ENCODE measurements at regions not wholly inside any gene's neighbourhood (a gene's known extent, or its start where the extent isn't known, plus 50 kb on each side); places are given as distances from the start of the nearest gene placed in this dataset.

- H3K79me2 ChIP-seq (ENCODE audit: control insufficient read depth, low read length) = no peaks in the 10 kb centered on the region
- H3K4me3 ChIP-seq (ENCODE audit: low read length) = no peak overlapping the region
- H3K4me1 ChIP-seq (ENCODE audit: control insufficient read depth, low read length) = no peaks in the 10 kb centered on the region
- no peaks in the 10 kb centered on the region for H3K36me3 ChIP-seq (ENCODE audit: control insufficient read depth, low read length)
- H3K27ac ChIP-seq (ENCODE audit: low read depth, low read length) = no peak overlapping the region
- no peaks in the 10 kb centered on the region for H3F3A ChIP-seq (ENCODE audit: control insufficient read depth, insufficient read depth)
- no peaks in the 10 kb centered on the region for H3K27me3 ChIP-seq (ENCODE audit: control insufficient read depth, low read length)
- TF ChIP-seq EZH2phosphoT487 (IDR thresholded peaks at IDR 0.05; ENCODE audit: borderline replicate concordance, low read length) = no peak
- TF ChIP-seq CTCF (IDR thresholded peaks at IDR 0.05; ENCODE audit: low read depth, low read length, poor library complexity, severe bottlenecking) = no peak
- H4K20me1 ChIP-seq (ENCODE audit: control insufficient read depth, insufficient read depth, low read depth, low read length) = no peaks in the 10 kb centered on the region
- no peaks in the 10 kb centered on the region; the same call in 1 of the 2 replicates for H3K9me3 ChIP-seq (ENCODE audit: control insufficient read depth, insufficient read depth, low read length)
- H3K9me2 ChIP-seq (replicated peaks; ENCODE audit: control insufficient read depth, low read length) = no peaks in the 10 kb centered on the region
- no peak overlapping the region for H3K4me2 ChIP-seq (ENCODE audit: low read length)
Observed at GRCh38 chr2:13921245-13921644, 711.3 kb upstream of the LRATD1 start.

DNA sequence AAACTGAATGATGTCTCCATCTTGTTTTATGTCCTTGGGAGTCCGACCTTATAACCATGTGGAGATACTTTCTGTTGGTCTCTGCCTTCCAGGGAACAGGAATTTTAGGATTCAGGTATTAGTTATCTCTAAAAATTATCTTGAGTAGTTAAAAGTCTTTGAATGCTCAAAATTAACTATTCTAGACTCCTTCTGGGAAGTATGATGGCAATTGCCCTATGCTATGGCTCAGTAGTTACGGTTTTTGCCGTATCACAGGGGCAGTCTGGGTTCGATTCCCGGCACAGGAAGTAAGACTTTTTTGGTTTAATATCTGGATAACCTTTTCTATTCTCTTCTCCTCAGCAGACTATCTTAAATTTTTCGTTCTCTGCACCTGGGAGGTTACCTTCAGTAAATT lies 708.7 kb upstream of the LRATD1 start:
- no peaks in the 10 kb centered on the region for H3K27me3 ChIP-seq (ENCODE audit: control insufficient read depth, low read length)
- H3K4me2 ChIP-seq (ENCODE audit: low read length) = no peak overlapping the region
- H3F3A ChIP-seq (ENCODE audit: control insufficient read depth, insufficient read depth) = no peaks in the 10 kb centered on the region
- H3K27ac ChIP-seq (ENCODE audit: low read depth, low read length) = no peak overlapping the region
- no peaks in the 10 kb centered on the region for H3K79me2 ChIP-seq (ENCODE audit: control insufficient read depth, low read length)
- no peaks in the 10 kb centered on the region for H4K20me1 ChIP-seq (ENCODE audit: control insufficient read depth, insufficient read depth, low read depth, low read length)
- H3K4me1 ChIP-seq (ENCODE audit: control insufficient read depth, low read length) = no peaks in the 10 kb centered on the region
- H3K9me2 ChIP-seq (replicated peaks; ENCODE audit: control insufficient read depth, low read length) = no peaks in the 10 kb centered on the region
- H3K36me3 ChIP-seq (ENCODE audit: control insufficient read depth, low read length) = no peaks in the 10 kb centered on the region
- no peak overlapping the region for H3K4me3 ChIP-seq (ENCODE audit: low read length)
- TF ChIP-seq EZH2phosphoT487 (IDR thresholded peaks at IDR 0.05; ENCODE audit: borderline replicate concordance, low read length) (no peak), CTCF (IDR thresholded peaks at IDR 0.05; ENCODE audit: low read depth, low read length, poor library complexity, severe bottlenecking) (no peak)
- H3K9me3 ChIP-seq (ENCODE audit: control insufficient read depth, insufficient read depth, low read length) = no peaks in the 10 kb centered on the region; the same call in 1 of the 2 replicates

- Histone ChIP-seq H3K4me1 (ENCODE audit: control insufficient read depth, low read length) (no peaks in the 10 kb centered on the region), H3K4me2 (ENCODE audit: low read length) (no peak overlapping the region), H3K4me3 (ENCODE audit: low read length) (no peak overlapping the region), H3K9me3 (ENCODE audit: control insufficient read depth, insufficient read depth, low read length) (no peaks in the 10 kb centered on the region), H3K9me2 (replicated peaks; ENCODE audit: control insufficient read depth, low read length) (no peaks in the 10 kb centered on the region), H3K27me3 (ENCODE audit: control insufficient read depth, low read length) (no peaks in the 10 kb centered on the region), H3K36me3 (ENCODE audit: control insufficient read depth, low read length) (no peaks in the 10 kb centered on the region), H3K27ac (ENCODE audit: low read depth, low read length) (no peak overlapping the region), H3F3A (ENCODE audit: control insufficient read depth, insufficient read depth) (no peaks in the 10 kb centered on the region), H3K79me2 (ENCODE audit: control insufficient read depth, low read length) (no peaks in the 10 kb centered on the region), H4K20me1 (ENCODE audit: control insufficient read depth, insufficient read depth, low read depth, low read length) (no peaks in the 10 kb centered on the region)
- TF ChIP-seq CTCF (IDR thresholded peaks at IDR 0.05; ENCODE audit: low read depth, low read length, poor library complexity, severe bottlenecking) (no peak), EZH2phosphoT487 (IDR thresholded peaks at IDR 0.05; ENCODE audit: borderline replicate concordance, low read length) (no peak)
Observed at GRCh38 chr2:13942111-13942510, 690.4 kb upstream of the LRATD1 start.

DNA sequence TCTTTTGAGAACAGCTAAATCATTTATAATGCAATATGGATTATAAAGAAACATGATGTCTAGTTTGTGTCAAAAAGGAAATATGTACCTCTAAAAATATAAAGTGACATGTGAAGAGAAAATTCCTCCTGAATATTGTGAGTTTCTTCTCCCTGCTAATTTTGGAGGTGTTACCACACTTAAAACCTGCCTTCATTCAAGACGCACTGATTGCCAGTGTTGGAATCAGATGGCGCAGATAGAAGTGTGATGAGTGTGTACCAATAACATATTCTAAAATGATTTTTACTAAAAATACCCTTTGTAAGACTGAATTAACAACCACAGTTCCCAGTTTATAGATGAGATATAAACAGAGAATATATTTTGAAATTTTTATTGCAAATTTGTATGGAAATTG lies 681.8 kb upstream of the LRATD1 start:
- H4K20me1 ChIP-seq (ENCODE audit: control insufficient read depth, insufficient read depth, low read depth, low read length) = no peaks in the 10 kb centered on the region
- H3K4me3 ChIP-seq (ENCODE audit: low read length) = no peak overlapping the region
- no peaks in the 10 kb centered on the region for H3K4me1 ChIP-seq (ENCODE audit: control insufficient read depth, low read length)
- no peak overlapping the region for H3K27ac ChIP-seq (ENCODE audit: low read depth, low read length)
- H3K79me2 ChIP-seq (ENCODE audit: control insufficient read depth, low read length) = no peaks in the 10 kb centered on the region
- H3K9me2 ChIP-seq (replicated peaks; ENCODE audit: control insufficient read depth, low read length) = no peaks in the 10 kb centered on the region
- no peaks in the 10 kb centered on the region for H3K27me3 ChIP-seq (ENCODE audit: control insufficient read depth, low read length)
- no peaks in the 10 kb centered on the region for H3K9me3 ChIP-seq (ENCODE audit: control insufficient read depth, insufficient read depth, low read length)
- TF ChIP-seq EZH2phosphoT487 (IDR thresholded peaks at IDR 0.05; ENCODE audit: borderline replicate concordance, low read length) (no peak), CTCF (IDR thresholded peaks at IDR 0.05; ENCODE audit: low read depth, low read length, poor library complexity, severe bottlenecking) (no peak)
- H3F3A ChIP-seq (ENCODE audit: control insufficient read depth, insufficient read depth) = no peaks in the 10 kb centered on the region
- H3K4me2 ChIP-seq (ENCODE audit: low read length) = no peak overlapping the region
- H3K36me3 ChIP-seq (ENCODE audit: control insufficient read depth, low read length) = no peaks in the 10 kb centered on the region

Data from DOHH2 (cell line).